Testis (tissue), 2 donors: ENCODE measurements at regions not wholly inside any gene's neighbourhood (a gene's known extent, or its start where the extent isn't known, plus 50 kb on each side); places are given as distances from the start of the nearest gene placed in this dataset.

ENCODE experiments used
- POLR2A ChIP-seq: fragments of 450-650 bp; IDR thresholded peaks from one replicate; pipeline ENCODE4 v1.6.1; 2017; ENCODE audit warnings: antibody characterized with exemption, mild to moderate bottlenecking, moderate library complexity
- TF ChIP-seq, protein P1 (sequence below), 3 experiments: fragments of 450-650 bp in 2 of 3; fragments of 200-600 bp in 1 of 3; sonication (generic) in 1 of 3; IDR thresholded peaks; one replicate each; pipeline ENCODE4 v1.5.1; 2016 to 2019; ENCODE audit warnings: antibody characterized with exemption in 3 of 3, mild to moderate bottlenecking in 2 of 3, moderate library complexity in 1 of 3

DNA sequence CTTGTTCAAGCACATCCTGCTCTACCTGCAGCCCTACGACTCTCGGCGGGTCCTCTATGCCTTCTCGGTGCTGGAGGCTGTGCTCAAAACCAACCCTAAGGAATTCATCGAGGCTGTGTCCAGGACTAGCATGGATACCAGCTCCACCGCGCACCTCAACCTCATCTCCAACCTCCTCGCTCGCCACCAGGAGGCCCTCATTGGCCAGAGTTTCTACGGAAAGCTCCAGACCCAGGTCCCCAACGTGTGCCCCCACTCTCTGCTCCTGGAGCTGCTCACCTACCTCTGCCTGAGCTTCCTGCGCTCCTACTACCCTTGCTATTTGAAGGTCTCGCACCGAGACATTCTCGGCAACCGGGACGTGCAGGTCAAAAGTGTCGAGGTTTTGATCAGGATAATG is 74.3 kb upstream of the MORC3 start:
- TF ChIP-seq, protein P1, sequence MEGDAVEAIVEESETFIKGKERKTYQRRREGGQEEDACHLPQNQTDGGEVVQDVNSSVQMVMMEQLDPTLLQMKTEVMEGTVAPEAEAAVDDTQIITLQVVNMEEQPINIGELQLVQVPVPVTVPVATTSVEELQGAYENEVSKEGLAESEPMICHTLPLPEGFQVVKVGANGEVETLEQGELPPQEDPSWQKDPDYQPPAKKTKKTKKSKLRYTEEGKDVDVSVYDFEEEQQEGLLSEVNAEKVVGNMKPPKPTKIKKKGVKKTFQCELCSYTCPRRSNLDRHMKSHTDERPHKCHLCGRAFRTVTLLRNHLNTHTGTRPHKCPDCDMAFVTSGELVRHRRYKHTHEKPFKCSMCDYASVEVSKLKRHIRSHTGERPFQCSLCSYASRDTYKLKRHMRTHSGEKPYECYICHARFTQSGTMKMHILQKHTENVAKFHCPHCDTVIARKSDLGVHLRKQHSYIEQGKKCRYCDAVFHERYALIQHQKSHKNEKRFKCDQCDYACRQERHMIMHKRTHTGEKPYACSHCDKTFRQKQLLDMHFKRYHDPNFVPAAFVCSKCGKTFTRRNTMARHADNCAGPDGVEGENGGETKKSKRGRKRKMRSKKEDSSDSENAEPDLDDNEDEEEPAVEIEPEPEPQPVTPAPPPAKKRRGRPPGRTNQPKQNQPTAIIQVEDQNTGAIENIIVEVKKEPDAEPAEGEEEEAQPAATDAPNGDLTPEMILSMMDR (IDR thresholded peaks at IDR 0.05): no peak
- no peak for TF ChIP-seq POLR2A
